Astrocyte (in vitro differentiated cells and primary cell): ENCODE measurements at regions not wholly inside any gene's neighbourhood (a gene's known extent, or its start where the extent isn't known, plus 50 kb on each side); places are given as distances from the start of the nearest gene placed in this dataset.

Source experiments
- DNase-seq: peaks from one replicate; pipeline ENCODE4 v3.0.0-alpha.2; 2010; ENCODE audit warnings: low read depth
- FAIRE-seq: peaks from 2 replicates; lab custom pipeline; 2011; peaks lifted over from hg19 to GRCh38; lab: Jason Lieb, UNC
- H2AFZ ChIP-seq: 2 replicates; pipeline ENCODE4 v1.6.0; 2012; ENCODE audit warnings: low read depth, low read length, inconsistent platforms
- H3K27ac ChIP-seq: 2 replicates; pipeline ENCODE4 v1.5.1; 2011; ENCODE audit warnings: low read depth, low read length, inconsistent platforms
- H3K27me3 ChIP-seq: 2 replicates; pipeline ENCODE4 v1.6.0; 2011; ENCODE audit warnings: low read length, inconsistent platforms; ENCODE audit not compliant: insufficient read depth
- H3K36me3 ChIP-seq: 2 replicates; pipeline ENCODE4 v1.5.1; 2011; ENCODE audit warnings: low read length, inconsistent platforms; ENCODE audit not compliant: insufficient read depth
- H3K4me1 ChIP-seq: 2 replicates; pipeline ENCODE4 v1.5.1; 2011; ENCODE audit warnings: low read length, inconsistent platforms; ENCODE audit not compliant: insufficient read depth
- H3K4me2 ChIP-seq: 2 replicates; pipeline ENCODE4 v1.6.0; 2012; ENCODE audit warnings: low read length, inconsistent platforms
- H3K4me3 ChIP-seq: 2 replicates; pipeline ENCODE4 v1.5.1; 2011; ENCODE audit warnings: low read depth, mild to moderate bottlenecking, low read length, inconsistent platforms; ENCODE audit not compliant: insufficient read depth
- H3K79me2 ChIP-seq: 2 replicates; pipeline ENCODE4 v1.6.0; 2012; ENCODE audit warnings: mild to moderate bottlenecking, low read length, inconsistent platforms; ENCODE audit not compliant: insufficient read depth
- H3K9ac ChIP-seq: 2 replicates; pipeline ENCODE4 v1.6.0; 2012; ENCODE audit warnings: mild to moderate bottlenecking, low read length, inconsistent platforms
- H3K9me3 ChIP-seq: 2 replicates; pipeline ENCODE4 v1.5.1; 2012; ENCODE audit warnings: low read depth, mild to moderate bottlenecking, low read length, inconsistent platforms; ENCODE audit not compliant: insufficient read depth
- H4K20me1 ChIP-seq: 2 replicates; pipeline ENCODE4 v1.6.0; 2012; ENCODE audit warnings: low read length, inconsistent platforms; ENCODE audit not compliant: insufficient read depth
- H3K27ac Mint-ChIP-seq: one replicate; pipeline ENCODE4 v1.8.0; 2021; ENCODE audit warnings: mild to moderate bottlenecking, mixed read lengths; ENCODE audit not compliant: unreplicated experiment
- H3K27me3 Mint-ChIP-seq: one replicate; pipeline ENCODE4 v1.8.0; 2021; ENCODE audit warnings: low read depth, mixed read lengths; ENCODE audit not compliant: unreplicated experiment
- H3K36me3 Mint-ChIP-seq: one replicate; pipeline ENCODE4 v1.8.0; 2021; ENCODE audit warnings: low read depth, mixed read lengths; ENCODE audit not compliant: unreplicated experiment
- H3K4me1 Mint-ChIP-seq: one replicate; pipeline ENCODE4 v1.8.0; 2021; ENCODE audit warnings: low read depth, mixed read lengths; ENCODE audit not compliant: unreplicated experiment
- H3K4me3 Mint-ChIP-seq: one replicate; pipeline ENCODE4 v1.8.0; 2021; ENCODE audit warnings: mild to moderate bottlenecking, moderate library complexity, mixed read lengths; ENCODE audit not compliant: unreplicated experiment
- H3K9me3 Mint-ChIP-seq: one replicate; pipeline ENCODE4 v1.8.0; 2021; ENCODE audit warnings: mild to moderate bottlenecking, mixed read lengths; ENCODE audit not compliant: unreplicated experiment
- CTCF ChIP-seq: IDR thresholded peaks from 2 replicates; pipeline ENCODE4 v1.5.1; 2011; ENCODE audit warnings: low read depth, mild to moderate bottlenecking, inconsistent platforms, low read length, moderate library complexity; ENCODE audit not compliant: insufficient read depth
- EZH2 ChIP-seq: IDR thresholded peaks from 2 replicates; pipeline ENCODE4 v1.6.1; 2012; ENCODE audit warnings: mild to moderate bottlenecking, low read length, inconsistent platforms; ENCODE audit not compliant: insufficient read depth

GRCh38 chr9:13621872-13622564 lies 342.5 kb upstream of the MPDZ start:
- Histone ChIP-seq H4K20me1 (no peaks in the 10 kb centered on the region), H3K4me2 (no peak overlapping the region), H3K79me2 (no peaks in the 10 kb centered on the region), H3K36me3 (no peaks in the 10 kb centered on the region), H3K9ac (no peak overlapping the region), H3K4me3 (no peak overlapping the region), H2AFZ (no peak overlapping the region), H3K27ac (no peak overlapping the region), H3K9me3 (no peaks in the 10 kb centered on the region), H3K4me1 (no peaks in the 10 kb centered on the region), H3K27me3 (no peaks in the 10 kb centered on the region)
- DNase-seq (no peak), FAIRE-seq (no peak)
- Mint-ChIP-seq H3K27ac (no peak overlapping the region), H3K27me3 (no peaks in the 10 kb centered on the region), H3K9me3 (peaks cover 5% of the 10 kb centered on the region), H3K36me3 (no peaks in the 10 kb centered on the region), H3K4me1 (no peaks in the 10 kb centered on the region), H3K4me3 (no peak overlapping the region)
- TF ChIP-seq EZH2: no peak
- TF ChIP-seq CTCF: no peak

GRCh38 chr9:13616491-13617035 lies 337.1 kb upstream of the MPDZ start:
- Mint-ChIP-seq H3K4me1 (peaks cover 5% of the 10 kb centered on the region), H3K4me3 (no peak overlapping the region), H3K9me3 (no peaks in the 10 kb centered on the region), H3K27me3 (no peaks in the 10 kb centered on the region), H3K27ac (no peak overlapping the region), H3K36me3 (no peaks in the 10 kb centered on the region)
- no peak for FAIRE-seq
- no peak overlapping the region for H2AFZ ChIP-seq
- H3K4me2 ChIP-seq: no peak overlapping the region
- no peaks in the 10 kb centered on the region for H3K36me3 ChIP-seq
- H3K4me1 ChIP-seq: no peaks in the 10 kb centered on the region
- no peak overlapping the region for H3K9ac ChIP-seq
- H3K9me3 ChIP-seq: no peaks in the 10 kb centered on the region
- no peak for DNase-seq
- H3K79me2 ChIP-seq: no peaks in the 10 kb centered on the region
- H3K4me3 ChIP-seq: no peak overlapping the region
- no peak overlapping the region for H3K27ac ChIP-seq
- no peaks in the 10 kb centered on the region for H3K27me3 ChIP-seq
- TF ChIP-seq EZH2 (no peak), CTCF (no peak)
- H4K20me1 ChIP-seq: no peaks in the 10 kb centered on the region
